PC-9 (cell line): ENCODE measurements at regions not wholly inside any gene's neighbourhood (a gene's known extent, or its start where the extent isn't known, plus 50 kb on each side); places are given as distances from the start of the nearest gene placed in this dataset.

Experiments
- BruUV-seq: library from RNA; stranded (reverse); fragments of 400-500 nt; replicated peaks from 2 replicates; lab custom pipeline; 2021; lab: Mats Ljungman, UMichigan
- CTCF ChIA-PET: fragments of 300-600 bp; sonication (Branson Sonifier 250); formaldehyde crosslinking; loops from one replicate; lab custom pipeline; 2022; ENCODE audit warnings: antibody characterized with exemption; lab: Charles Lee
- POLR2A ChIA-PET: fragments of 300-600 bp; sonication (Branson Sonifier 250); formaldehyde crosslinking; loops from one replicate; lab custom pipeline; 2022; ENCODE audit warnings: antibody characterized with exemption; ENCODE audit not compliant: unreplicated experiment; lab: Charles Lee
- DNase-seq, 2 experiments: peaks; one replicate each; pipeline versions ENCODE4 v3.0.0 to v3.0.0-alpha.2; 2015 to 2022; ENCODE audit warnings: mixed read lengths in 1 of 2
- H2AFZ ChIP-seq: fragments of 200-600 bp; sonication (generic); 2 replicates; pipeline ENCODE4 v1.8.1; 2017; ENCODE audit warnings: antibody characterized with exemption
- H3F3A ChIP-seq: fragments of 200-600 bp; sonication (generic); 2 replicates; pipeline ENCODE4 v1.8.1; 2017; ENCODE audit warnings: antibody characterized with exemption, mild to moderate bottlenecking, low read depth; ENCODE audit not compliant: insufficient read depth
- H3K27ac ChIP-seq: fragments of 200-600 bp; sonication (generic); 2 replicates; pipeline ENCODE4 v1.6.1; 2016; ENCODE audit warnings: mixed run types
- H3K27me3 ChIP-seq: fragments of 200-600 bp; sonication (generic); 2 replicates; pipeline ENCODE4 v1.6.1; 2016; ENCODE audit warnings: low read depth, mixed run types; ENCODE audit not compliant: insufficient read depth
- H3K36me3 ChIP-seq: fragments of 200-600 bp; sonication (generic); 2 replicates; pipeline ENCODE4 v1.6.1; 2016; ENCODE audit warnings: low read depth, mixed run types
- H3K4me1 ChIP-seq: fragments of 200-600 bp; sonication (generic); replicated peaks from 2 replicates; pipeline ENCODE4 v1.6.1; 2016; ENCODE audit warnings: mixed run types; ENCODE audit not compliant: insufficient read depth
- H3K4me2 ChIP-seq: fragments of 200-600 bp; sonication (generic); 2 replicates; pipeline ENCODE4 v1.6.1; 2017; ENCODE audit warnings: mixed run types
- H3K4me3 ChIP-seq: fragments of 200-600 bp; sonication (generic); 2 replicates; pipeline ENCODE4 v1.6.1; 2016; ENCODE audit warnings: mixed run types
- H3K79me2 ChIP-seq: fragments of 200-600 bp; sonication (generic); 2 replicates; pipeline ENCODE4 v1.6.1; 2017; ENCODE audit warnings: low read depth, mixed run types
- H3K9me2 ChIP-seq: fragments of 200-600 bp; sonication (generic); 2 replicates; pipeline ENCODE4 v1.8.1; 2017; ENCODE audit warnings: mild to moderate bottlenecking; ENCODE audit not compliant: insufficient read depth
- H3K9me3 ChIP-seq: fragments of 200-600 bp; sonication (generic); 2 replicates; pipeline ENCODE4 v1.8.1; 2016; ENCODE audit warnings: low read depth; ENCODE audit not compliant: insufficient read depth
- H4K20me1 ChIP-seq: fragments of 200-600 bp; sonication (generic); 2 replicates; pipeline ENCODE4 v1.8.1; 2017; ENCODE audit not compliant: insufficient read depth
- EZH2 ChIP-seq: fragments of 200-600 bp; sonication (generic); IDR thresholded peaks from 2 replicates; pipeline ENCODE4 v1.8.0; 2017; ENCODE audit warnings: antibody characterized with exemption, low read depth
- intact Hi-C: fragments of 100-400 bp; cut with micrococcal nuclease; formaldehyde crosslinking; loops from one replicate; pipeline ENCODE4 v1.10.0; 2022; ENCODE audit not compliant: unreplicated experiment
- TF ChIP-seq, protein P1 (sequence below): fragments of 200-600 bp; sonication (generic); conservative IDR thresholded peaks from 2 replicates; pipeline ENCODE4 v1.6.1; 2017; ENCODE audit warnings: mixed run types, antibody characterized with exemption, mild to moderate bottlenecking, moderate library complexity

GRCh38 chr21:28239340-28239739 is 753.3 kb downstream of the LTN1 start:
- H3K27ac ChIP-seq: no peak overlapping the region
- intact Hi-C loops: no loop called here
- BruUV-seq: no TSS peak
- no peak overlapping the region for H3K4me2 ChIP-seq
- H3K9me3 ChIP-seq: no peaks in the 10 kb centered on the region
- POLR2A ChIA-PET: no interaction called here
- TF ChIP-seq, protein P1, sequence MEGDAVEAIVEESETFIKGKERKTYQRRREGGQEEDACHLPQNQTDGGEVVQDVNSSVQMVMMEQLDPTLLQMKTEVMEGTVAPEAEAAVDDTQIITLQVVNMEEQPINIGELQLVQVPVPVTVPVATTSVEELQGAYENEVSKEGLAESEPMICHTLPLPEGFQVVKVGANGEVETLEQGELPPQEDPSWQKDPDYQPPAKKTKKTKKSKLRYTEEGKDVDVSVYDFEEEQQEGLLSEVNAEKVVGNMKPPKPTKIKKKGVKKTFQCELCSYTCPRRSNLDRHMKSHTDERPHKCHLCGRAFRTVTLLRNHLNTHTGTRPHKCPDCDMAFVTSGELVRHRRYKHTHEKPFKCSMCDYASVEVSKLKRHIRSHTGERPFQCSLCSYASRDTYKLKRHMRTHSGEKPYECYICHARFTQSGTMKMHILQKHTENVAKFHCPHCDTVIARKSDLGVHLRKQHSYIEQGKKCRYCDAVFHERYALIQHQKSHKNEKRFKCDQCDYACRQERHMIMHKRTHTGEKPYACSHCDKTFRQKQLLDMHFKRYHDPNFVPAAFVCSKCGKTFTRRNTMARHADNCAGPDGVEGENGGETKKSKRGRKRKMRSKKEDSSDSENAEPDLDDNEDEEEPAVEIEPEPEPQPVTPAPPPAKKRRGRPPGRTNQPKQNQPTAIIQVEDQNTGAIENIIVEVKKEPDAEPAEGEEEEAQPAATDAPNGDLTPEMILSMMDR: no peak
- TF ChIP-seq EZH2: no peak
- no peak overlapping the region for H2AFZ ChIP-seq
- H3K79me2 ChIP-seq: no peaks in the 10 kb centered on the region
- no peak for DNase-seq
- no peaks in the 10 kb centered on the region for H3K27me3 ChIP-seq
- H4K20me1 ChIP-seq: no peaks in the 10 kb centered on the region
- H3K4me1 ChIP-seq: no peaks in the 10 kb centered on the region
- no peaks in the 10 kb centered on the region for H3K36me3 ChIP-seq
- H3K4me3 ChIP-seq: no peak overlapping the region
- CTCF ChIA-PET: interaction anchor here (0.7 kb wide), 1 partner anchor 39 kb away, joined by 3 read pairs; no protein-coding TSS in a partner anchor
- no peaks in the 10 kb centered on the region for H3K9me2 ChIP-seq
- no peaks in the 10 kb centered on the region for H3F3A ChIP-seq

DNA sequence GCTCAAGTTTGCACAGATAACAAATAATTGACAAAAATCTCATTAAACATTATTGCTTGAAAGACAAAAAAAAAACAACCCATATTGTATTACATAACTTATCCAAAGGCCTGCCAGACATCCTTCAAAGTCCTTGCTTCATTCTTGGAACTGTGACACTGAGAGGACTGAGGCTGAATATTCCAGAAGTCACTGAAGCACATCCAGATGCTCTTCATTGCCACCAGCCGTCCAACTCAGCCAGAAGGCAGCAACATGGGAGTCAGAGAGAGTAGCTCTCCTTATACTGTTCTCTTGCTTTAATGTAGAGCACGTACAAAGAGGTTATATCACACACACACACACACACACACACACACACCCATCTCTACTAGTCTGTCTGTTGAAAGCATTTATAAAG is 755.0 kb downstream of the LTN1 start:
- no peaks in the 10 kb centered on the region for H4K20me1 ChIP-seq
- no peaks in the 10 kb centered on the region for H3F3A ChIP-seq
- no peaks in the 10 kb centered on the region for H3K36me3 ChIP-seq
- intact Hi-C loops: no loop called here
- H3K9me3 ChIP-seq: no peaks in the 10 kb centered on the region
- POLR2A ChIA-PET: no interaction called here
- no peaks in the 10 kb centered on the region for H3K9me2 ChIP-seq
- H3K27me3 ChIP-seq: no peaks in the 10 kb centered on the region
- TF ChIP-seq, protein P1: no peak
- no peak for TF ChIP-seq EZH2
- no peak overlapping the region for H3K4me3 ChIP-seq
- no peak overlapping the region for H3K4me2 ChIP-seq
- H3K79me2 ChIP-seq: no peaks in the 10 kb centered on the region
- H2AFZ ChIP-seq: no peak overlapping the region
- CTCF ChIA-PET: no interaction called here
- no peak overlapping the region for H3K27ac ChIP-seq
- DNase-seq: no peak
- BruUV-seq: no TSS peak
- no peaks in the 10 kb centered on the region for H3K4me1 ChIP-seq

DNA sequence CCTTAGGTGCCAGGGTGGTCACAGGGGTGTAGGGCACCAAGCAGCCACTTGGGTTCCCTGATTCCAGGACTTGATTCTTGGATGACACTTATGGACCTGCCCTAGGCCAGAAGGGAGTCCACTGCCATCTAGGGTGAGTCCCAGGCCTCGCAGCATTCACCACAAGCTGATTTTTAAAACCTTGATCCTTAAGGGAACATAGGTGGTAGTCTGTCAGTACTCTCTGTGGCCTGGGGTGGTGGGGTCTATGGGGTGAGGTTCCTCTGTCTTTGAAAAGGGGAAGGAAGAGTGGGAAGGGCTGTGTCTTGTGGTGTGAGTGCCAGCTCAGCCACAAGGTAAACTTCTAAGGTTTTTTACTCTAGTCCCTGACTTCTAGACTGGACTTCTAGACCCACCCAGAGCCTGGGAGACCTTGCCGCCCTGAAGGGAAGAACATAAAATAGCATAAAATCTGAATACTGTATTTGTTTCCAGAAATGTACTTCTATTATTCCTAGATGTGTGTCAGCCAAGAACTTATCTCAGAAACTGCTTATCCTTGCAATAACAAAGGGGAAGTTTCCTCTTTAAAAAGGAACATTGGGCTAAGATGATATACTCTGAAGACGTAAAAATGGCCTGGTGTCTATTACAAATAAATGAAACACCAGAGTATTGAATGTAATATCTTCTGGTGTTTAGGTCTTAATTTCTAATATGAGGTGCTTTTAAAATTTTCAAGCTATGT is 757.3 kb downstream of the LTN1 start:
- no peak for DNase-seq
- Histone ChIP-seq H4K20me1 (no peaks in the 10 kb centered on the region), H3K79me2 (no peaks in the 10 kb centered on the region), H3F3A (no peaks in the 10 kb centered on the region), H3K4me2 (no peak overlapping the region), H3K9me3 (no peaks in the 10 kb centered on the region), H2AFZ (no peak overlapping the region), H3K4me3 (no peak overlapping the region), H3K9me2 (no peaks in the 10 kb centered on the region), H3K27me3 (no peaks in the 10 kb centered on the region), H3K36me3 (no peaks in the 10 kb centered on the region), H3K27ac (no peak overlapping the region), H3K4me1 (no peaks in the 10 kb centered on the region)
- BruUV-seq: no TSS peak
- intact Hi-C loops: no loop called here
- ChIA-PET CTCF (interaction anchor here (0.5 kb wide), 1 partner anchor 201 kb away, joined by 11 read pairs; no protein-coding TSS in a partner anchor), POLR2A (interaction anchor here (0.6 kb wide), 1 partner anchor 1237 kb away, joined by 3 read pairs; no protein-coding TSS in a partner anchor)
- TF ChIP-seq, protein P1: no peak
- TF ChIP-seq EZH2: no peak
